ENCODE measurements at regions not wholly inside any gene's neighbourhood (a gene's known extent, or its start where the extent isn't known, plus 50 kb on each side); places are given as distances from the start of the nearest gene placed in this dataset.

- no peaks in the 10 kb centered on the region for H3K79me2 ChIP-seq (ENCODE audit: insufficient read depth, low read length)
- no peaks in the 10 kb centered on the region for H3K9me3 ChIP-seq (ENCODE audit: control insufficient read depth in 1 of 2, insufficient read depth in 1 of 2, low read depth in 1 of 2, low read length in 2 of 2)
- H3K36me3 ChIP-seq (ENCODE audit: control insufficient read depth in 1 of 2, insufficient read depth in 2 of 2, low read length in 2 of 2) = no peaks in the 10 kb centered on the region
- DNase-seq (ENCODE audit: low read depth, low spot score) = no peak
- H2AFZ ChIP-seq (ENCODE audit: low read depth, low read length, poor library complexity, severe bottlenecking) = no peak overlapping the region
- peaks cover 14% of the 10 kb centered on the region for H3K27me3 ChIP-seq (ENCODE audit: insufficient read depth, low read length)
- ChIA-PET RAD21 (ENCODE audit: low non-redundant PET in 1 of 2, low total read pairs in 2 of 2, uncharacterized antibody in 2 of 2, unreplicated experiment in 2 of 2) (no interaction called here), POLR2A (no interaction called here), CTCF (no interaction called here)
- H3K27ac ChIP-seq (ENCODE audit: low read depth, low read length) = no peak overlapping the region
- ATAC-seq = no peak
- intact Hi-C loops (cut with micrococcal nuclease) = no loop called here
- no TSS peak for BruUV-seq (replicated peaks)
- H3K9ac ChIP-seq (ENCODE audit: low read length) = no peak overlapping the region
- H3K4me1 ChIP-seq (ENCODE audit: control insufficient read depth in 1 of 2, insufficient read depth in 2 of 2, low read length in 2 of 2) = peaks cover 0 to 4% of the 10 kb centered on the region in 2 experiments; a peak in 1 of 4 replicates
- TF ChIP-seq FOSL1 (IDR thresholded peaks at IDR 0.05; ENCODE audit: low read depth) (0 out of 2 replicates have a peak, but pooled peaks have one; percentile 28), JUND (IDR thresholded peaks at IDR 0.05) (peak; percentile 35; the same call in 1 of the 2 replicates), TCF7L2 (IDR thresholded peaks at IDR 0.05; ENCODE audit: borderline replicate concordance, extremely low read depth, insufficient read depth, insufficient read length) (no peak), SRF (IDR thresholded peaks at IDR 0.05; ENCODE audit: low read depth) (no peak), ELF1 (IDR thresholded peaks at IDR 0.05; ENCODE audit: borderline replicate concordance, low read depth) (no peak), POLR2A (IDR thresholded peaks at IDR 0.05; ENCODE audit: borderline replicate concordance, extremely low read depth, insufficient read depth, insufficient read length) (no peak)
- H3K4me3 ChIP-seq (replicated peaks in 1 of 2; ENCODE audit: low read depth in 1 of 2, low read length in 2 of 2) = no peak overlapping the region
- H3K9me2 ChIP-seq (ENCODE audit: insufficient read depth) = no peaks in the 10 kb centered on the region
- H3K4me2 ChIP-seq (ENCODE audit: low read length) = peak overlapping the region; percentile 29; the same call in 1 of the 2 replicates
- H4K20me1 ChIP-seq (ENCODE audit: insufficient read depth) = no peaks in the 10 kb centered on the region
Observed at GRCh38 chr3:23017801-23018200, 185.3 kb upstream of the UBE2E2 start.

DNA sequence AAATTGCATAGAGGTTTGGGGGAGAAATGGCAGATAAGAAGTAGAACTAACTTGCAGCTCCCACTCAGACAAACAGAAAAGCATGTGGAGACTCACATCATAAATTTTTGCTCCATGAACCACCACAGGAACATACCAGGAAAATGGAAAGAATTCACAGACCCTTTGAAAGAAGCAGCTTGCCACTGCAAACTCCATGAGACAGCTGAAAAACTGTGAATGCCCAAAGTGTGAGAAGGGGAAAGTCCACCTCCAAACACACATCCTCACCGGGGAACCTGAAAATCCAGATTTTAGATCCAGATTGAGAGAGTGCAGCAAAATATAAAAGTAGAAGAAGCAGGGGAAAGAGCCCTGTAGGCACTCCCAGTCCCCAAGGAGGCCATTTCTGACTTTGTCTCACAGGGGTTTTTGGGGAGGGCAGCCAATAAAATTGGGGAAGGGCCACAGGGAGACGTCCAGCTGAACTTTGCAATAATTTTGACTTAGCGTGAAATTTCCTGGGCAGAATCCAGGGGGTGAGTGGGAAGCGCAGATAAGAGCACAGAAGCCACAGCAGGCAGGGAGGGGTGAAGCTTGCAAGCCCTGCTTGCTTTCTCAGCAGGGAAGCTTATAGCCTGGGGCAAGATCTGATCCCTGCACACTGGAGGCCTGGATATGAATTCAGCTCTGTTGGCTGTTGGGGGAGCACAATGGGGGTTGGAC is 183.4 kb upstream of the UBE2E2 start:
- no peak overlapping the region for H3K4me3 ChIP-seq (replicated peaks in 1 of 2; ENCODE audit: low read depth in 1 of 2, low read length in 2 of 2)
- intact Hi-C loops (cut with micrococcal nuclease) = no loop called here
- H3K27me3 ChIP-seq (ENCODE audit: insufficient read depth, low read length) = peaks cover 14% of the 10 kb centered on the region
- RAD21 ChIA-PET (ENCODE audit: low non-redundant PET in 1 of 2, low total read pairs in 2 of 2, uncharacterized antibody in 2 of 2, unreplicated experiment in 2 of 2) = no interaction called here
- H3K36me3 ChIP-seq (ENCODE audit: control insufficient read depth in 1 of 2, insufficient read depth in 2 of 2, low read length in 2 of 2) = no peaks in the 10 kb centered on the region
- H3K4me1 ChIP-seq (ENCODE audit: control insufficient read depth in 1 of 2, insufficient read depth in 2 of 2, low read length in 2 of 2) = peaks cover 0 to 4% of the 10 kb centered on the region in 2 experiments; a peak in 1 of 4 replicates
- no peaks in the 10 kb centered on the region for H3K9me3 ChIP-seq (ENCODE audit: control insufficient read depth in 1 of 2, insufficient read depth in 1 of 2, low read depth in 1 of 2, low read length in 2 of 2)
- H3K79me2 ChIP-seq (ENCODE audit: insufficient read depth, low read length) = no peaks in the 10 kb centered on the region
- no TSS peak for BruUV-seq (replicated peaks)
- H2AFZ ChIP-seq (ENCODE audit: low read depth, low read length, poor library complexity, severe bottlenecking) = no peak overlapping the region
- CTCF ChIA-PET = no interaction called here
- POLR2A ChIA-PET = no interaction called here
- no peaks in the 10 kb centered on the region for H4K20me1 ChIP-seq (ENCODE audit: insufficient read depth)
- H3K4me2 ChIP-seq (ENCODE audit: low read length) = no peak overlapping the region
- ATAC-seq = no peak
- no peak overlapping the region for H3K27ac ChIP-seq (ENCODE audit: low read depth, low read length)
- TF ChIP-seq POLR2AphosphoS5 (IDR thresholded peaks at IDR 0.05; ENCODE audit: low read depth, low read length) (no peak), ELF1 (IDR thresholded peaks at IDR 0.05; ENCODE audit: borderline replicate concordance, low read depth) (no peak), CEBPB (IDR thresholded peaks at IDR 0.05; ENCODE audit: low read depth) (no peak), SP1 (IDR thresholded peaks at IDR 0.05; ENCODE audit: low read depth) (no peak), RAD21 (IDR thresholded peaks at IDR 0.05; ENCODE audit: low read depth) (no peak)
- H3K9me2 ChIP-seq (ENCODE audit: insufficient read depth) = no peaks in the 10 kb centered on the region
- H3K9ac ChIP-seq (ENCODE audit: low read length) = no peak overlapping the region
- DNase-seq (ENCODE audit: low read depth, low spot score) = no peak
